SK-N-SH (cell line): ENCODE measurements at regions not wholly inside any gene's neighbourhood (a gene's known extent, or its start where the extent isn't known, plus 50 kb on each side); places are given as distances from the start of the nearest gene placed in this dataset.

ENCODE experiments used
- CTCF ChIA-PET: fragments of 300-600, 350-600 bp; formaldehyde crosslinking; extraction: SDS; loops from one replicate; lab custom pipeline; 2021; lab: Yijun Ruan, JAX
- POLR2A ChIA-PET: fragments of 350-600 bp; sonication (Branson Sonifier 250); formaldehyde crosslinking; extraction: SDS; loops from one replicate; lab custom pipeline; 2020; ENCODE audit warnings: antibody characterized with exemption, inconsistent platforms; lab: Yijun Ruan, JAX
- DNase-seq: peaks from one replicate; pipeline ENCODE4 v3.0.0; 2012
- H2AFZ ChIP-seq: fragments of 200-600 bp; sonication (generic); 2 replicates; pipeline ENCODE4 v1.8.1; 2016; ENCODE audit warnings: antibody characterized with exemption, mild to moderate bottlenecking, low read depth
- H3F3A ChIP-seq: fragments of 200-600 bp; sonication (generic); replicated peaks from 2 replicates; pipeline ENCODE3; 2016; ENCODE audit warnings: antibody characterized with exemption, mild to moderate bottlenecking; ENCODE audit not compliant: insufficient read depth
- H3K27ac ChIP-seq, 2 experiments: fragments of 200-500 bp in 1 of 2; fragments of 200-600 bp in 1 of 2; sonication (Bioruptor generic) in 1 of 2; sonication (generic), shearing (Covaris generic) in 1 of 2; 2 replicates each; pipeline versions ENCODE4 v1.5.1 to v1.6.1; 2014 to 2016; ENCODE audit warnings: low read depth in 2 of 2, inconsistent platforms in 1 of 2, low read length in 1 of 2, mild to moderate bottlenecking in 1 of 2, mixed read lengths in 1 of 2
- H3K27me3 ChIP-seq: fragments of 200-600 bp; sonication (generic), shearing (Covaris generic); 2 replicates; pipeline ENCODE4 v1.6.1; 2016; ENCODE audit warnings: mixed run types; ENCODE audit not compliant: insufficient read depth
- H3K36me3 ChIP-seq, 2 experiments: fragments of 200-500 bp in 1 of 2; fragments of 200-600 bp in 1 of 2; sonication (Bioruptor generic) in 1 of 2; sonication (generic) in 1 of 2; replicated peaks in 1 of 2; 2 replicates each; pipeline versions ENCODE3 to v1.5.1; 2014 to 2016; ENCODE audit warnings: low read length in 1 of 2, mild to moderate bottlenecking in 1 of 2; ENCODE audit not compliant: insufficient read depth in 2 of 2, control insufficient read depth in 1 of 2
- H3K4me1 ChIP-seq, 2 experiments: fragments of 200-500 bp in 1 of 2; fragments of 200-600 bp in 1 of 2; sonication (Bioruptor generic) in 1 of 2; sonication (generic), shearing (Covaris generic) in 1 of 2; 2 replicates each; pipeline versions ENCODE4 v1.5.1 to v1.6.1; 2014 to 2016; ENCODE audit warnings: low read depth in 1 of 2, low read length in 1 of 2, mixed run types in 1 of 2; ENCODE audit not compliant: insufficient read depth in 2 of 2, control insufficient read depth in 1 of 2
- H3K4me2 ChIP-seq: fragments of 200-600 bp; sonication (generic), shearing (Covaris generic); 2 replicates; pipeline ENCODE4 v1.6.1; 2017; ENCODE audit warnings: mixed run types
- H3K4me3 ChIP-seq, 2 experiments: fragments of 200-500 bp in 1 of 2; fragments of 200-600 bp in 1 of 2; sonication (Bioruptor generic) in 1 of 2; sonication (generic), shearing (Covaris generic) in 1 of 2; 2 replicates each; pipeline versions ENCODE4 v1.5.1 to v1.8.1; 2014 to 2016; ENCODE audit warnings: low read depth in 2 of 2, inconsistent platforms in 1 of 2, low read length in 1 of 2, mild to moderate bottlenecking in 1 of 2, mixed read lengths in 1 of 2, moderate library complexity in 1 of 2
- H3K79me2 ChIP-seq: fragments of 200-600 bp; sonication (generic); 2 replicates; pipeline ENCODE4 v1.8.1; 2017; ENCODE audit warnings: mild to moderate bottlenecking; ENCODE audit not compliant: insufficient read depth
- H3K9ac ChIP-seq: fragments of 200-600 bp; sonication (generic); 2 replicates; pipeline ENCODE4 v1.6.1; 2017; ENCODE audit warnings: mixed run types
- H3K9me2 ChIP-seq: fragments of 200-600 bp; sonication (generic); 2 replicates; pipeline ENCODE4 v1.6.1; 2017; ENCODE audit warnings: mixed run types
- H3K9me3 ChIP-seq: fragments of 200-600 bp; sonication (generic); 2 replicates; pipeline ENCODE4 v1.6.1; 2017; ENCODE audit warnings: mixed run types, mild to moderate bottlenecking, moderate library complexity
- H4K20me1 ChIP-seq: fragments of 200-600 bp; sonication (generic); 2 replicates; pipeline ENCODE4 v1.6.1; 2017; ENCODE audit warnings: mild to moderate bottlenecking, mixed run types; ENCODE audit not compliant: insufficient read depth
- CHD2 ChIP-seq: fragments of 150-350 bp; IDR thresholded peaks from 2 replicates; pipeline ENCODE4 v1.6.1; 2018; ENCODE audit warnings: low read length; ENCODE audit not compliant: partially characterized antibody
- ELF1 ChIP-seq: IDR thresholded peaks from 2 replicates; pipeline ENCODE4 v1.4.0; 2012
- EP300 ChIP-seq, 2 experiments: IDR thresholded peaks; 2 replicates each; pipeline versions ENCODE4 v1.4.0 to v1.6.1; 2012; ENCODE audit warnings: borderline replicate concordance in 1 of 2, low read depth in 1 of 2, low read length in 1 of 2
- FOXM1 ChIP-seq: IDR thresholded peaks from 2 replicates; pipeline ENCODE4 v1.4.0; 2012; ENCODE audit warnings: low read depth, mild to moderate bottlenecking
- GATA2 ChIP-seq: sonication (generic); formaldehyde crosslinking; IDR thresholded peaks from 2 replicates; pipeline ENCODE4 v1.5.0; 2020; ENCODE audit warnings: mild to moderate bottlenecking, missing genetic modification reagents
- IRF3 ChIP-seq: fragments of 150-350 bp; IDR thresholded peaks from 2 replicates; pipeline ENCODE4 v1.6.1; 2016; ENCODE audit warnings: mild to moderate bottlenecking, low read depth, low read length
- JUND ChIP-seq: IDR thresholded peaks from 2 replicates; pipeline ENCODE4 v1.4.0; 2012
- MEF2A ChIP-seq: IDR thresholded peaks from 2 replicates; pipeline ENCODE4 v1.4.0; 2012; ENCODE audit warnings: low read depth, borderline replicate concordance
- MXI1 ChIP-seq: IDR thresholded peaks from 2 replicates; pipeline ENCODE4 v1.6.1; 2012; ENCODE audit warnings: mild to moderate bottlenecking, low read depth, low read length, improper control_type of control experiment
- POLR2AphosphoS5 ChIP-seq: IDR thresholded peaks from 2 replicates; pipeline ENCODE4 v1.6.1; 2012; ENCODE audit warnings: low read depth, low read length
- RAD21 ChIP-seq: IDR thresholded peaks from 2 replicates; pipeline ENCODE4 v1.6.1; 2012; ENCODE audit warnings: mild to moderate bottlenecking, low read length
- RCOR1 ChIP-seq: fragments of 150-350 bp; IDR thresholded peaks from 2 replicates; pipeline ENCODE4 v1.6.1; 2017; ENCODE audit warnings: antibody characterized with exemption, low read length
- REST ChIP-seq: IDR thresholded peaks from 2 replicates; pipeline ENCODE4 v1.6.1; 2012; ENCODE audit warnings: mild to moderate bottlenecking, low read depth, low read length, moderate library complexity
- RFX5 ChIP-seq: IDR thresholded peaks from 2 replicates; pipeline ENCODE4 v1.6.1; 2012; ENCODE audit warnings: mild to moderate bottlenecking, improper control_type of control experiment, low read length
- RXRA ChIP-seq: IDR thresholded peaks from 2 replicates; pipeline ENCODE4 v1.4.0; 2012; ENCODE audit warnings: low read depth, mild to moderate bottlenecking, borderline replicate concordance
- SIN3A ChIP-seq: IDR thresholded peaks from 2 replicates; pipeline ENCODE4 v1.6.1; 2012; ENCODE audit warnings: low read depth, mild to moderate bottlenecking, low read length, moderate library complexity, borderline replicate concordance
- SMC3 ChIP-seq: IDR thresholded peaks from 2 replicates; pipeline ENCODE4 v1.6.1; 2012; ENCODE audit warnings: low read depth, low read length, improper control_type of control experiment
- TCF12 ChIP-seq: IDR thresholded peaks from 2 replicates; pipeline ENCODE4 v1.4.0; 2012
- TEAD4 ChIP-seq: IDR thresholded peaks from 2 replicates; pipeline ENCODE4 v1.4.0; 2012; ENCODE audit warnings: mild to moderate bottlenecking, borderline replicate concordance; ENCODE audit not compliant: insufficient read depth
- YY1 ChIP-seq: IDR thresholded peaks from 2 replicates; pipeline ENCODE4 v1.4.0; 2012; ENCODE audit warnings: low read depth, mild to moderate bottlenecking
- WGBS: methylation state at CpG from one replicate; pipeline ENCODE4 v1.1.6; 2017; ENCODE audit warnings: low lambda C conversion rate; 5-methylcytosine and 5-hydroxymethylcytosine counted together
- TF ChIP-seq, protein P1 (sequence below): fragments of 150-350 bp; IDR thresholded peaks from 2 replicates; pipeline ENCODE4 v1.6.1; 2017; ENCODE audit warnings: antibody characterized with exemption, low read length, low read depth, borderline replicate concordance
- TF ChIP-seq, protein P2 (sequence below): fragments of 200-600 bp; sonication (generic); IDR thresholded peaks from 2 replicates; pipeline ENCODE4 v1.6.1; 2017; ENCODE audit warnings: antibody characterized with exemption, mild to moderate bottlenecking, moderate library complexity
- TF ChIP-seq, protein P3 (sequence below): IDR thresholded peaks from 2 replicates; pipeline ENCODE4; 2012

- no peak for TF ChIP-seq RCOR1
- TF ChIP-seq RFX5 = no peak
- TF ChIP-seq, protein P1, sequence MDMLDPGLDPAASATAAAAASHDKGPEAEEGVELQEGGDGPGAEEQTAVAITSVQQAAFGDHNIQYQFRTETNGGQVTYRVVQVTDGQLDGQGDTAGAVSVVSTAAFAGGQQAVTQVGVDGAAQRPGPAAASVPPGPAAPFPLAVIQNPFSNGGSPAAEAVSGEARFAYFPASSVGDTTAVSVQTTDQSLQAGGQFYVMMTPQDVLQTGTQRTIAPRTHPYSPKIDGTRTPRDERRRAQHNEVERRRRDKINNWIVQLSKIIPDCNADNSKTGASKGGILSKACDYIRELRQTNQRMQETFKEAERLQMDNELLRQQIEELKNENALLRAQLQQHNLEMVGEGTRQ = no peak
- TF ChIP-seq, protein P2, sequence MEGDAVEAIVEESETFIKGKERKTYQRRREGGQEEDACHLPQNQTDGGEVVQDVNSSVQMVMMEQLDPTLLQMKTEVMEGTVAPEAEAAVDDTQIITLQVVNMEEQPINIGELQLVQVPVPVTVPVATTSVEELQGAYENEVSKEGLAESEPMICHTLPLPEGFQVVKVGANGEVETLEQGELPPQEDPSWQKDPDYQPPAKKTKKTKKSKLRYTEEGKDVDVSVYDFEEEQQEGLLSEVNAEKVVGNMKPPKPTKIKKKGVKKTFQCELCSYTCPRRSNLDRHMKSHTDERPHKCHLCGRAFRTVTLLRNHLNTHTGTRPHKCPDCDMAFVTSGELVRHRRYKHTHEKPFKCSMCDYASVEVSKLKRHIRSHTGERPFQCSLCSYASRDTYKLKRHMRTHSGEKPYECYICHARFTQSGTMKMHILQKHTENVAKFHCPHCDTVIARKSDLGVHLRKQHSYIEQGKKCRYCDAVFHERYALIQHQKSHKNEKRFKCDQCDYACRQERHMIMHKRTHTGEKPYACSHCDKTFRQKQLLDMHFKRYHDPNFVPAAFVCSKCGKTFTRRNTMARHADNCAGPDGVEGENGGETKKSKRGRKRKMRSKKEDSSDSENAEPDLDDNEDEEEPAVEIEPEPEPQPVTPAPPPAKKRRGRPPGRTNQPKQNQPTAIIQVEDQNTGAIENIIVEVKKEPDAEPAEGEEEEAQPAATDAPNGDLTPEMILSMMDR = no peak
- TF ChIP-seq SIN3A = no peak
- TF ChIP-seq TCF12 = peak; percentile 92
Measured at GRCh38 chr6:56343295-56343694, 95.9 kb upstream of the COL21A1 start (continued).

- Histone ChIP-seq H3K4me2 (no peak overlapping the region), H3K4me3 (no peak overlapping the region), H3K27ac (no peak overlapping the region), H3K9me3 (no peaks in the 10 kb centered on the region), H2AFZ (no peak overlapping the region), H3K27me3 (no peaks in the 10 kb centered on the region), H3K9me2 (no peaks in the 10 kb centered on the region), H3K9ac (no peak overlapping the region), H3K36me3 (no peaks in the 10 kb centered on the region), H3K4me1 (peaks cover 7 to 18% of the 10 kb centered on the region in 2 experiments), H3F3A (peaks cover 16% of the 10 kb centered on the region), H3K79me2 (no peaks in the 10 kb centered on the region), H4K20me1 (no peaks in the 10 kb centered on the region)
- TF ChIP-seq, protein P3, sequence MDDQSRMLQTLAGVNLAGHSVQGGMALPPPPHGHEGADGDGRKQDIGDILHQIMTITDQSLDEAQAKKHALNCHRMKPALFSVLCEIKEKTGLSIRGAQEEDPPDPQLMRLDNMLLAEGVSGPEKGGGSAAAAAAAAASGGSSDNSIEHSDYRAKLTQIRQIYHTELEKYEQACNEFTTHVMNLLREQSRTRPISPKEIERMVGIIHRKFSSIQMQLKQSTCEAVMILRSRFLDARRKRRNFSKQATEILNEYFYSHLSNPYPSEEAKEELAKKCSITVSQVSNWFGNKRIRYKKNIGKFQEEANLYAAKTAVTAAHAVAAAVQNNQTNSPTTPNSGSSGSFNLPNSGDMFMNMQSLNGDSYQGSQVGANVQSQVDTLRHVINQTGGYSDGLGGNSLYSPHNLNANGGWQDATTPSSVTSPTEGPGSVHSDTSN = no peak
- TF ChIP-seq MXI1 (no peak), CHD2 (no peak), JUND (no peak), RXRA (no peak), POLR2AphosphoS5 (no peak), YY1 (no peak), FOXM1 (no peak), MEF2A (no peak), SMC3 (no peak), RCOR1 (no peak), TEAD4 (no peak), IRF3 (no peak), EP300 (IDR thresholded peaks at IDR 0.05; ENCODE audit: borderline replicate concordance in 1 of 2, low read depth in 1 of 2, low read length in 1 of 2) (no peak), RAD21 (no peak), GATA2 (CRISPR knock-in tag) (no peak), REST (no peak), ELF1 (no peak)
- TF ChIP-seq, protein P1 = no peak
- WGBS = 32% methylated on average over 3 of the region's 3 CpGs
- ChIA-PET POLR2A (no interaction called here), CTCF (interaction anchor here (1.0 to 1.6 kb wide), 3 partner anchors 10 to 25 kb away, joined by 3 to 5 read pairs (median 4); no protein-coding TSS in a partner anchor)
- DNase-seq = no peak
Measured at GRCh38 chr6:56339524-56339923, 92.1 kb upstream of the COL21A1 start.
